CD4-positive, alpha-beta T cell (primary cell): ENCODE measurements at regions not wholly inside any gene's neighbourhood (a gene's known extent, or its start where the extent isn't known, plus 50 kb on each side); places are given as distances from the start of the nearest gene placed in this dataset.

Experiments
- ATAC-seq: fragments of 200-7000 bp; cut with Tn5 transposase; one replicate; pipeline ENCODE4 v1.10.0; 2022; ENCODE audit warnings: mild to moderate bottlenecking; ENCODE audit not compliant: poor library complexity
- CTCF ChIA-PET: fragments of 350-600 bp; sonication (Branson Sonifier 250); formaldehyde crosslinking; loops from one replicate; lab custom pipeline; 2021; ENCODE audit warnings: antibody characterized with exemption, inconsistent platforms; lab: Charles Lee
- POLR2A ChIA-PET: fragments of 350-600 bp; sonication (Branson Sonifier 250); formaldehyde crosslinking; loops from one replicate; lab custom pipeline; 2021; ENCODE audit warnings: antibody characterized with exemption, inconsistent platforms; lab: Charles Lee
- DNase-seq, 14 experiments: peaks; one replicate each; pipeline ENCODE4 v3.0.0-alpha.2; 2013 to 2020; ENCODE audit warnings: mixed read lengths in 2 of 14
- H3K27ac ChIP-seq, 2 donors: one replicate each; pipeline versions ENCODE4 v1.5.1 to v1.7.0; 2013; ENCODE audit warnings: low read length in 2 of 2, low read depth in 1 of 2, mild to moderate bottlenecking in 1 of 2
- H3K27me3 ChIP-seq, 2 experiments: 1 replicate in 1 of 2; 2 replicates in 1 of 2; pipeline versions ENCODE4 v1.6.1 to v1.7.0; 2013; ENCODE audit warnings: low read length in 2 of 2, control low read depth in 1 of 2, mild to moderate bottlenecking in 1 of 2, moderate library complexity in 1 of 2; ENCODE audit not compliant: insufficient read depth in 2 of 2, control insufficient read depth in 1 of 2
- H3K36me3 ChIP-seq: one replicate; pipeline ENCODE4 v1.6.1; 2013; ENCODE audit warnings: low read length, control low read depth; ENCODE audit not compliant: insufficient read depth
- H3K4me1 ChIP-seq: one replicate; pipeline ENCODE4 v1.6.1; 2013; ENCODE audit warnings: low read length, control low read depth; ENCODE audit not compliant: insufficient read depth
- H3K4me3 ChIP-seq: one replicate; pipeline ENCODE4 v1.5.1; 2013; ENCODE audit warnings: mild to moderate bottlenecking, low read length, moderate library complexity
- H3K9me3 ChIP-seq, 2 experiments: 1 replicate in 1 of 2; 2 replicates in 1 of 2; pipeline versions ENCODE4 v1.6.1 to v1.7.0; 2013; ENCODE audit warnings: low read length in 2 of 2, mild to moderate bottlenecking in 2 of 2, control low read depth in 1 of 2, moderate library complexity in 1 of 2; ENCODE audit not compliant: control insufficient read depth in 1 of 2, insufficient read depth in 1 of 2
- H3K27ac Mint-ChIP-seq: one replicate; pipeline ENCODE4 v1.8.0; 2020; ENCODE audit warnings: mixed read lengths
- H3K27me3 Mint-ChIP-seq: one replicate; pipeline ENCODE4 v1.8.0; 2021; ENCODE audit warnings: mixed read lengths
- H3K36me3 Mint-ChIP-seq: one replicate; pipeline ENCODE4 v1.8.0; 2021; ENCODE audit warnings: low read depth, mixed read lengths
- H3K4me1 Mint-ChIP-seq: one replicate; pipeline ENCODE4 v1.8.0; 2021; ENCODE audit warnings: low read depth, mixed read lengths
- H3K4me3 Mint-ChIP-seq: one replicate; pipeline ENCODE4 v1.8.0; 2020; ENCODE audit warnings: mild to moderate bottlenecking, mixed read lengths
- H3K9me3 Mint-ChIP-seq: one replicate; pipeline ENCODE4 v1.8.0; 2020; ENCODE audit warnings: mixed read lengths
- intact Hi-C, 2 experiments: fragments of 100-400 bp; cut with DNase I in 1 of 2; cut with micrococcal nuclease in 1 of 2; formaldehyde crosslinking; loops; one replicate each; pipeline versions ENCODE4 v1.15.1 to v1.9.0; 2023 to 2025; cut with DNase I, micrococcal nuclease
- TF ChIP-seq, protein P1 (sequence below): fragments of 200-600 bp; IDR thresholded peaks from one replicate; pipeline ENCODE4 v1.8.0; 2022; ENCODE audit warnings: antibody characterized with exemption, mild to moderate bottlenecking

- DNase-seq (no peak), ATAC-seq (no peak)
- TF ChIP-seq, protein P1, sequence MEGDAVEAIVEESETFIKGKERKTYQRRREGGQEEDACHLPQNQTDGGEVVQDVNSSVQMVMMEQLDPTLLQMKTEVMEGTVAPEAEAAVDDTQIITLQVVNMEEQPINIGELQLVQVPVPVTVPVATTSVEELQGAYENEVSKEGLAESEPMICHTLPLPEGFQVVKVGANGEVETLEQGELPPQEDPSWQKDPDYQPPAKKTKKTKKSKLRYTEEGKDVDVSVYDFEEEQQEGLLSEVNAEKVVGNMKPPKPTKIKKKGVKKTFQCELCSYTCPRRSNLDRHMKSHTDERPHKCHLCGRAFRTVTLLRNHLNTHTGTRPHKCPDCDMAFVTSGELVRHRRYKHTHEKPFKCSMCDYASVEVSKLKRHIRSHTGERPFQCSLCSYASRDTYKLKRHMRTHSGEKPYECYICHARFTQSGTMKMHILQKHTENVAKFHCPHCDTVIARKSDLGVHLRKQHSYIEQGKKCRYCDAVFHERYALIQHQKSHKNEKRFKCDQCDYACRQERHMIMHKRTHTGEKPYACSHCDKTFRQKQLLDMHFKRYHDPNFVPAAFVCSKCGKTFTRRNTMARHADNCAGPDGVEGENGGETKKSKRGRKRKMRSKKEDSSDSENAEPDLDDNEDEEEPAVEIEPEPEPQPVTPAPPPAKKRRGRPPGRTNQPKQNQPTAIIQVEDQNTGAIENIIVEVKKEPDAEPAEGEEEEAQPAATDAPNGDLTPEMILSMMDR = no peak
- Mint-ChIP-seq H3K9me3 (peaks cover 17% of the 10 kb centered on the region), H3K4me3 (no peak overlapping the region), H3K36me3 (no peaks in the 10 kb centered on the region), H3K27me3 (no peaks in the 10 kb centered on the region), H3K27ac (no peak overlapping the region), H3K4me1 (no peaks in the 10 kb centered on the region)
- ChIA-PET POLR2A (no interaction called here), CTCF (no interaction called here)
- intact Hi-C loops = no loop called here
- H3K36me3 ChIP-seq = no peaks in the 10 kb centered on the region
- H3K9me3 ChIP-seq = peaks cover 0 to 4% of the 10 kb centered on the region in 2 experiments
- H3K4me3 ChIP-seq = no peak overlapping the region
- H3K27ac ChIP-seq = no peak overlapping the region
- H3K27me3 ChIP-seq = no peaks in the 10 kb centered on the region
- no peaks in the 10 kb centered on the region for H3K4me1 ChIP-seq
Measured at GRCh38 chr3:79847928-79848327, 80.1 kb upstream of the ROBO1 start.

DNA sequence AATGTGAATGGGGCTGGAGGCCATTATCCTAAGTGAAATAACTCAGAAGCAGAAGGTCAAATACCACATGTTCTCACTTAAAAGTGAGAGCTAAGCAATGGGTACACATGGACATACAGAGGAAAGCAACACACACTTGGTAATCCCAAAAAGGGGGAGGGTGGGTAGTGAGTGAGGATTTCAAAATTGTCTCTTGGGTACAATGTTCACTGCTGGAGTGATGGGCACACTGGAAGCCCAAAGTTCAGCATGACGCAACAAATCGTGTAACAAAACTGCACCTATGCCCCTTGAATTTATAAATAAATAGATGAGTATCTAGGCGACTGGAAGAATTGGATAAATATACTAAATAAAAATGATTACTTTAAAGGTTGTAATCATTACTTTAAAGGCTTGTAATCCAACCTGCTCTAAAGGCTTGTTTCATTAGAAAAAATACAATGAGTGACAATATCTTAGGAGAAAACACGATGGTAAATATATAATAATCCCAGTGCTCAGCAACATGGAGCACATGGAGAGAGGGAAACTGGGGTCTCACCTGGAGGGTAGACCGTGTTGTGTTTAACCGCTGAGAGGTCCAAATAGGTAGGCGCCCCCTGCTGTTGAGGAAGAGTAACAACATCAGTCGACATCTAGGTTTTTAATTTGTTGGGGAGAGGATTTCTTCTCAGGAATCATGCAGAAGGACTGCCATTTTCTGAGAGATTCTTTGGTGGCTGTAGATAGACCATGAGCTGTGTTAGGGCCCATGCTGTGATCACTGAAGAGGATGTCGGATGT, 78.5 kb upstream of the ROBO1 start:
- no peaks in the 10 kb centered on the region for H3K4me1 ChIP-seq
- Mint-ChIP-seq H3K9me3 (peaks cover 20% of the 10 kb centered on the region), H3K4me3 (no peak overlapping the region), H3K27ac (no peak overlapping the region), H3K4me1 (no peaks in the 10 kb centered on the region), H3K27me3 (no peaks in the 10 kb centered on the region), H3K36me3 (no peaks in the 10 kb centered on the region)
- H3K9me3 ChIP-seq = peaks cover 0 to 4% of the 10 kb centered on the region in 2 experiments
- H3K27ac ChIP-seq = no peak overlapping the region
- ChIA-PET POLR2A (no interaction called here), CTCF (no interaction called here)
- intact Hi-C loops = no loop called here
- no peaks in the 10 kb centered on the region for H3K36me3 ChIP-seq
- ATAC-seq (no peak), DNase-seq (no peak)
- TF ChIP-seq, protein P1 = no peak
- no peaks in the 10 kb centered on the region for H3K27me3 ChIP-seq
- H3K4me3 ChIP-seq = no peak overlapping the region

GRCh38 chr3:79845546-79845945, 77.7 kb upstream of the ROBO1 start:
- CTCF ChIA-PET = no interaction called here
- Mint-ChIP-seq H3K27ac (no peak overlapping the region), H3K4me3 (no peak overlapping the region), H3K36me3 (no peaks in the 10 kb centered on the region), H3K27me3 (no peaks in the 10 kb centered on the region), H3K4me1 (no peaks in the 10 kb centered on the region), H3K9me3 (peaks cover 16% of the 10 kb centered on the region)
- H3K27me3 ChIP-seq = no peaks in the 10 kb centered on the region
- ATAC-seq = no peak
- POLR2A ChIA-PET = no interaction called here
- no peak overlapping the region for H3K27ac ChIP-seq
- DNase-seq = no peak
- no peaks in the 10 kb centered on the region for H3K36me3 ChIP-seq
- H3K9me3 ChIP-seq = no peaks in the 10 kb centered on the region
- intact Hi-C loops = no loop called here
- no peak overlapping the region for H3K4me3 ChIP-seq
- TF ChIP-seq, protein P1 = no peak
- H3K4me1 ChIP-seq = no peaks in the 10 kb centered on the region
